Ectodermal cell (in vitro differentiated cells): ENCODE measurements at regions not wholly inside any gene's neighbourhood (a gene's known extent, or its start where the extent isn't known, plus 50 kb on each side); places are given as distances from the start of the nearest gene placed in this dataset.

Source experiments
- H3K27ac ChIP-seq: 2 replicates; pipeline ENCODE4 v1.7.0; 2013; ENCODE audit warnings: mild to moderate bottlenecking, low read depth, low read length; ENCODE audit not compliant: insufficient read depth, poor library complexity, severe bottlenecking
- H3K27me3 ChIP-seq: 2 replicates; pipeline ENCODE4 v1.7.0; 2013; ENCODE audit warnings: mild to moderate bottlenecking, low read length; ENCODE audit not compliant: insufficient read depth, control insufficient read depth, poor library complexity, severe bottlenecking
- H3K36me3 ChIP-seq: one replicate; pipeline ENCODE4 v1.7.0; 2013; ENCODE audit warnings: low read length; ENCODE audit not compliant: control insufficient read depth, insufficient read depth
- H3K4me1 ChIP-seq: one replicate; pipeline ENCODE4 v1.7.0; 2013; ENCODE audit warnings: low read length; ENCODE audit not compliant: control insufficient read depth, insufficient read depth
- H3K4me3 ChIP-seq: 2 replicates; pipeline ENCODE4 v1.7.0; 2013; ENCODE audit warnings: low read depth, low read length, control low read depth; ENCODE audit not compliant: insufficient read depth
- H3K9me3 ChIP-seq: 2 replicates; pipeline ENCODE4 v1.7.0; 2013; ENCODE audit warnings: mild to moderate bottlenecking, low read length, moderate library complexity; ENCODE audit not compliant: control insufficient read depth
- WGBS, 2 experiments: methylation state at CpG; one replicate each; pipeline ENCODE4 v1.1.7; 2013; ENCODE audit warnings: missing lambda C conversion rate in 2 of 2; 5-methylcytosine and 5-hydroxymethylcytosine counted together

- WGBS, 2 experiments = 94 to 97% methylated on average over 5 to 6 of the region's 6 CpGs
- H3K9me3 ChIP-seq = no peaks in the 10 kb centered on the region
- H3K27ac ChIP-seq = no peak overlapping the region
- H3K27me3 ChIP-seq = no peaks in the 10 kb centered on the region
- H3K4me1 ChIP-seq = no peaks in the 10 kb centered on the region
- no peak overlapping the region for H3K4me3 ChIP-seq
- no peaks in the 10 kb centered on the region for H3K36me3 ChIP-seq
Observed at GRCh38 chr5:145307866-145308382, 527.2 kb downstream of the PRELID2 start.

- no peaks in the 10 kb centered on the region for H3K27me3 ChIP-seq
- H3K27ac ChIP-seq = no peak overlapping the region
- no peaks in the 10 kb centered on the region for H3K4me1 ChIP-seq
- H3K9me3 ChIP-seq = no peaks in the 10 kb centered on the region
- H3K4me3 ChIP-seq = no peak overlapping the region
- no peaks in the 10 kb centered on the region for H3K36me3 ChIP-seq
- WGBS, 2 experiments = 100% methylated on average over 1 of the region's 1 CpG; no CpG with 5 or more reads in 1 of the 2 experiments
Observed at GRCh38 chr5:145295236-145295835, 539.8 kb downstream of the PRELID2 start.

GRCh38 chr5:145294331-145294730 lies 540.8 kb downstream of the PRELID2 start:
- Histone ChIP-seq H3K27me3 (no peaks in the 10 kb centered on the region), H3K27ac (no peak overlapping the region), H3K36me3 (no peaks in the 10 kb centered on the region), H3K4me1 (no peaks in the 10 kb centered on the region), H3K9me3 (no peaks in the 10 kb centered on the region), H3K4me3 (no peak overlapping the region)
- WGBS, 2 experiments = 90 to 95% methylated on average over 1 of the region's 2 CpGs

GRCh38 chr5:145293716-145294115 lies 541.4 kb downstream of the PRELID2 start:
- WGBS, 2 experiments = 76 to 84% methylated on average over 1 of the region's 1 CpG

GRCh38 chr5:145292278-145292677 lies 542.9 kb downstream of the PRELID2 start:
- Histone ChIP-seq H3K36me3 (no peaks in the 10 kb centered on the region), H3K4me3 (no peak overlapping the region), H3K27me3 (no peaks in the 10 kb centered on the region), H3K27ac (no peak overlapping the region), H3K4me1 (no peaks in the 10 kb centered on the region), H3K9me3 (no peaks in the 10 kb centered on the region)
- WGBS, 2 experiments = 84 to 91% methylated on average over 3 of the region's 3 CpGs

More at GRCh38 chr5:145293716-145294115, 541.4 kb downstream of the PRELID2 start:
- Histone ChIP-seq H3K4me3 (no peak overlapping the region), H3K27me3 (no peaks in the 10 kb centered on the region), H3K27ac (no peak overlapping the region), H3K36me3 (no peaks in the 10 kb centered on the region), H3K9me3 (no peaks in the 10 kb centered on the region), H3K4me1 (no peaks in the 10 kb centered on the region)

- H3K36me3 ChIP-seq = no peaks in the 10 kb centered on the region
- WGBS, 2 experiments = 93 to 100% methylated on average over 2 to 3 of the region's 3 CpGs
- no peaks in the 10 kb centered on the region for H3K27me3 ChIP-seq
- H3K9me3 ChIP-seq = no peaks in the 10 kb centered on the region
- no peak overlapping the region for H3K27ac ChIP-seq
- no peaks in the 10 kb centered on the region for H3K4me1 ChIP-seq
- H3K4me3 ChIP-seq = no peak overlapping the region
Observed at GRCh38 chr5:145283141-145283810, 551.9 kb downstream of the PRELID2 start.

- Histone ChIP-seq H3K36me3 (no peaks in the 10 kb centered on the region), H3K9me3 (no peaks in the 10 kb centered on the region), H3K4me1 (no peaks in the 10 kb centered on the region), H3K4me3 (no peak overlapping the region), H3K27me3 (no peaks in the 10 kb centered on the region), H3K27ac (no peak overlapping the region)
- 97 to 100% methylated on average over 2 of the region's 2 CpGs for WGBS, 2 experiments
Observed at GRCh38 chr5:145280806-145281205, 554.3 kb downstream of the PRELID2 start.

GRCh38 chr5:145280214-145280613 lies 554.9 kb downstream of the PRELID2 start:
- Histone ChIP-seq H3K27me3 (no peaks in the 10 kb centered on the region), H3K36me3 (no peaks in the 10 kb centered on the region), H3K27ac (no peak overlapping the region), H3K9me3 (no peaks in the 10 kb centered on the region), H3K4me1 (no peaks in the 10 kb centered on the region), H3K4me3 (no peak overlapping the region)
- WGBS, 2 experiments = 98 to 100% methylated on average over 1 to 2 of the region's 3 CpGs

- no peaks in the 10 kb centered on the region for H3K36me3 ChIP-seq
- no peak overlapping the region for H3K4me3 ChIP-seq
- no peaks in the 10 kb centered on the region for H3K27me3 ChIP-seq
- no peaks in the 10 kb centered on the region for H3K4me1 ChIP-seq
- no peak overlapping the region for H3K27ac ChIP-seq
- no peaks in the 10 kb centered on the region for H3K9me3 ChIP-seq
Observed at GRCh38 chr5:145260670-145261069, 574.5 kb downstream of the PRELID2 start.

GRCh38 chr5:145247745-145248040 lies 587.4 kb downstream of the PRELID2 start:
- H3K9me3 ChIP-seq = no peaks in the 10 kb centered on the region
- no peaks in the 10 kb centered on the region for H3K4me1 ChIP-seq
- 95% methylated on average over 1 of the region's 2 CpGs for whole genome bisulfite sequencing, 2 experiments
- H3K4me3 ChIP-seq = no peak overlapping the region
- no peaks in the 10 kb centered on the region for H3K27me3 ChIP-seq
- no peaks in the 10 kb centered on the region for H3K36me3 ChIP-seq
- H3K27ac ChIP-seq = no peak overlapping the region
